Right lobe of liver (tissue), 6 donors: ENCODE measurements at regions not wholly inside any gene's neighbourhood (a gene's known extent, or its start where the extent isn't known, plus 50 kb on each side); places are given as distances from the start of the nearest gene placed in this dataset.

Source experiments
- ATAC-seq, 4 donors: fragments of 200-7000 bp; cut with Tn5 transposase; one replicate each; pipeline ENCODE4 v1.9.1; 2020; ENCODE audit warnings: mild to moderate bottlenecking in 4 of 4, moderate library complexity in 4 of 4
- DNase-seq, 3 donors: peaks; one replicate each; pipeline ENCODE4 v3.0.0-alpha.2; 2020
- H3K27ac ChIP-seq, 3 donors: fragments of 200-600 bp; one replicate each; pipeline ENCODE4 v1.8.0; 2022
- H3K27me3 ChIP-seq, 2 donors: fragments of 200-600 bp; one replicate each; pipeline ENCODE4 v1.8.0; 2022
- H3K36me3 ChIP-seq, 4 donors: fragments of 200-600 bp; sonication (generic) in 1 of 4; one replicate each; pipeline versions ENCODE4 v1.5.1 to v1.8.0; 2017 to 2022; ENCODE audit warnings: control low read depth in 1 of 4
- H3K4me1 ChIP-seq, 4 donors: fragments of 200-600 bp; sonication (generic) in 1 of 4; one replicate each; pipeline versions ENCODE4 v1.5.1 to v1.8.0; 2017 to 2022; ENCODE audit warnings: control low read depth in 1 of 4
- H3K4me3 ChIP-seq, 3 donors: fragments of 200-600 bp; one replicate each; pipeline ENCODE4 v1.8.0; 2022
- H3K9me3 ChIP-seq, 4 donors: fragments of 200-600 bp; sonication (generic) in 1 of 4; one replicate each; pipeline versions ENCODE4 v1.5.1 to v1.8.0; 2017 to 2022; ENCODE audit warnings: control low read depth in 1 of 4
- POLR2A ChIP-seq: fragments of 450-650 bp; IDR thresholded peaks from one replicate; pipeline ENCODE4 v1.6.1; 2017; ENCODE audit warnings: antibody characterized with exemption, mild to moderate bottlenecking
- WGBS: methylation state at CpG from one replicate; pipeline ENCODE4 v1.1.6; 2018; ENCODE audit warnings: low coverage, low lambda C conversion rate; ENCODE audit not compliant: insufficient coverage; ENCODE audit errors: missing lambda C conversion rate; 5-methylcytosine and 5-hydroxymethylcytosine counted together
- intact Hi-C, 2 donors: fragments of 100-400 bp; cut with DNase I; formaldehyde crosslinking; loops; one replicate each; pipeline versions ENCODE4 v1.11.2 to v1.14.1; 2022
- TF ChIP-seq, protein P1 (sequence below), 4 donors: fragments of 200-600 bp in 3 of 4; fragments of 450-650 bp in 1 of 4; IDR thresholded peaks; one replicate each; pipeline versions ENCODE4 v1.5.1 to v1.8.0; 2016 to 2022; ENCODE audit warnings: antibody characterized with exemption in 4 of 4, mild to moderate bottlenecking in 2 of 4
- donor health status: DM: no; HTN: yes; CAD: no.
- donor health status: DM: no; HTN: no; CAD: no.
- donor health status: DM: no; HTN: no; CAD: no.
- donor health status: DM: no; HTN: yes; CAD: no.
- donor health status: DM: no; HTN: yes; CAD: no.

DNA sequence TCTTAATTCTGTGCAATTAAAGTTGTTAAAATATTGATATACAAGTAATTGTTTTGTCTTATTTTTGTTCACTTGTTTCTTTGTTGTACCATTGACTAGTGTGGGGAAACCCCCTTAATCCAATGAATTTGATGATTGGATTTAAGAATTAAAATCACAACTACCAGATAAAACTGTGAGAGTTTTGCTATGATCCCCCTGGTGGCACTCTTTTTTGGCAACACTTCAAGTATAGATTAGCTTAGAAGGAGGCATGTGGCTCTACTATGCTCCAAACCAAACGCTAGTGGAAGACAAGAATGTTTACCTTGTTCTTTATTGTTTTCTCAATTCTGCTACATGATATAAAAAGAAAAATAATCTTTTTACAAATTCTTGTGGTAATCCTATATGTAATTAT, 477.8 kb upstream of the ETAA1 start:
- intact Hi-C loops, result no loop called here
- Histone ChIP-seq H3K27me3 (no peaks in the 10 kb centered on the region), H3K36me3 (no peaks in the 10 kb centered on the region), H3K9me3 (no peaks in the 10 kb centered on the region), H3K4me3 (no peak overlapping the region), H3K27ac (no peak overlapping the region), H3K4me1 (no peaks in the 10 kb centered on the region)
- ATAC-seq, result no peak
- no peak for DNase-seq
- 21% methylated on average over 1 of the region's 1 CpG for WGBS
- TF ChIP-seq, protein P1, sequence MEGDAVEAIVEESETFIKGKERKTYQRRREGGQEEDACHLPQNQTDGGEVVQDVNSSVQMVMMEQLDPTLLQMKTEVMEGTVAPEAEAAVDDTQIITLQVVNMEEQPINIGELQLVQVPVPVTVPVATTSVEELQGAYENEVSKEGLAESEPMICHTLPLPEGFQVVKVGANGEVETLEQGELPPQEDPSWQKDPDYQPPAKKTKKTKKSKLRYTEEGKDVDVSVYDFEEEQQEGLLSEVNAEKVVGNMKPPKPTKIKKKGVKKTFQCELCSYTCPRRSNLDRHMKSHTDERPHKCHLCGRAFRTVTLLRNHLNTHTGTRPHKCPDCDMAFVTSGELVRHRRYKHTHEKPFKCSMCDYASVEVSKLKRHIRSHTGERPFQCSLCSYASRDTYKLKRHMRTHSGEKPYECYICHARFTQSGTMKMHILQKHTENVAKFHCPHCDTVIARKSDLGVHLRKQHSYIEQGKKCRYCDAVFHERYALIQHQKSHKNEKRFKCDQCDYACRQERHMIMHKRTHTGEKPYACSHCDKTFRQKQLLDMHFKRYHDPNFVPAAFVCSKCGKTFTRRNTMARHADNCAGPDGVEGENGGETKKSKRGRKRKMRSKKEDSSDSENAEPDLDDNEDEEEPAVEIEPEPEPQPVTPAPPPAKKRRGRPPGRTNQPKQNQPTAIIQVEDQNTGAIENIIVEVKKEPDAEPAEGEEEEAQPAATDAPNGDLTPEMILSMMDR (IDR thresholded peaks at IDR 0.05), result no peak
- TF ChIP-seq POLR2A, result no peak

DNA sequence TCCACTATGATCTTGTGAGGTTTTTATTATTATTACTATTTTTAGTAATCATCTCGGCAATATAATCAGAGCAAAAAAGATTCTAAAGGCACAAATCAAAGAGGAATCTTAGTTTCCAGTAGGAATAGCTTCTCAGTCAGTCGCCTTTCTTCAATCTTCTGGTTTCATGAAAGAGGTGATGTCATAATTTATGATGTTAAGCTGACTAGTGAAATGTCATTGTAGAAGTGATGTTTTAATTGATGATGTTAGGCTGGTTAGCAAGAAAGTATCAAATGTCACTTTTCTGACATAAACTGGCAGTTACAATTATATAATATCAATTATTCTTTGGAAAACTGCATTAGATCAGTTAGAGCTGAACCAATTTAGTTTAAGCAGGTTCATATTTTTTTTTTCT, 476.7 kb upstream of the ETAA1 start:
- TF ChIP-seq, protein P1 (IDR thresholded peaks at IDR 0.05), result no peak
- TF ChIP-seq POLR2A, result no peak
- Histone ChIP-seq H3K4me1 (no peaks in the 10 kb centered on the region), H3K27me3 (no peaks in the 10 kb centered on the region), H3K9me3 (no peaks in the 10 kb centered on the region), H3K27ac (no peak overlapping the region), H3K4me3 (no peak overlapping the region), H3K36me3 (no peaks in the 10 kb centered on the region)
- WGBS, result 57% methylated on average over 2 of the region's 2 CpGs
- DNase-seq (no peak), ATAC-seq (no peak)
- intact Hi-C loops, result no loop called here

DNA sequence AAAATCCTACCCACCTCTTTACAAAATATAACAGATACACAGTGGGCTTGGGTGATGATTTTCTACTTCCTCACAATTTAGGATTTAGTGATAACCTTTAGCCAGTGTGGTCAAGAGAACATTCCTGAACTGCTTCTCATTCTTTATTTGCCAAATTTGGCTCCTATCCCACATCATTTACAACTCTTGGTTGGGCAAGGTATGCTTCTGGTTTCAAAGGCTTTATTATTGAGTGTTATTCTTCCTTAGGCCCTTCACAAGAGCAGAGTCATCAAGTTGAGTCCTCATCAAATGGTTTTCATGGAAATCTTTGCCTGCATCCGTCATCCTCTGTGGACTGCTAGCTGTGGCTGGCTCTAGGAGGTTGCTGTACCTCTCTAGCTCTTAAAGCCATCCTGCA, 472.0 kb upstream of the ETAA1 start:
- no peak overlapping the region for H3K4me3 ChIP-seq
- no peaks in the 10 kb centered on the region for H3K4me1 ChIP-seq
- ATAC-seq, result no peak
- WGBS, result 86% methylated on average over 1 of the region's 1 CpG
- no peaks in the 10 kb centered on the region for H3K36me3 ChIP-seq
- H3K27me3 ChIP-seq, result no peaks in the 10 kb centered on the region
- TF ChIP-seq POLR2A, result no peak
- intact Hi-C loops, result no loop called here
- H3K27ac ChIP-seq, result no peak overlapping the region
- H3K9me3 ChIP-seq, result no peaks in the 10 kb centered on the region
- no peak for DNase-seq

DNA sequence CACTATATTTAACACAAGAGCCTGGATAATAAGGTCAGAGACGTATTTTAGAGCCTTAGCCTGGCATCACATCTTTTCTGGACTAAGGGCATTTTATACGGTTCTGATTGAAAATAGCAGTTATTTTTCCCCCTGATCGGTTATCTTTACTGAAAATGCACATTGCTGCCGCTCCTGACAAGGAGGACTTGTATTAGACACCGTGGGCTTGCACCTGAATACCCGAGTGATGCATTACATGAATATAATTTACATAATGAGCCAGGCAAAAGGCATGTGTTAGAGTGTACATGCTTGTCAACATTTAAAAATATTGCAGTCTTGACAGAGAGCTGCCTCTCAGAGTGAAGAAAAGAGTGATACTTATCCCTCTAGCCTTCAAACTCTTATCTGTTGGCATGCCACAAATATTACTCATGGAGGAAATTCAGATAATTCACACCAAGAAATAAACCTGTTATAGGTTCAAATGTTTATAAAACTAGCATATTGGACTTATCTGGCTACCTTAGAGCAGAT, 470.5 kb upstream of the ETAA1 start:
- DNase-seq (no peak), ATAC-seq (no peak)
- WGBS, result 73% methylated on average over 6 of the region's 6 CpGs

DNA sequence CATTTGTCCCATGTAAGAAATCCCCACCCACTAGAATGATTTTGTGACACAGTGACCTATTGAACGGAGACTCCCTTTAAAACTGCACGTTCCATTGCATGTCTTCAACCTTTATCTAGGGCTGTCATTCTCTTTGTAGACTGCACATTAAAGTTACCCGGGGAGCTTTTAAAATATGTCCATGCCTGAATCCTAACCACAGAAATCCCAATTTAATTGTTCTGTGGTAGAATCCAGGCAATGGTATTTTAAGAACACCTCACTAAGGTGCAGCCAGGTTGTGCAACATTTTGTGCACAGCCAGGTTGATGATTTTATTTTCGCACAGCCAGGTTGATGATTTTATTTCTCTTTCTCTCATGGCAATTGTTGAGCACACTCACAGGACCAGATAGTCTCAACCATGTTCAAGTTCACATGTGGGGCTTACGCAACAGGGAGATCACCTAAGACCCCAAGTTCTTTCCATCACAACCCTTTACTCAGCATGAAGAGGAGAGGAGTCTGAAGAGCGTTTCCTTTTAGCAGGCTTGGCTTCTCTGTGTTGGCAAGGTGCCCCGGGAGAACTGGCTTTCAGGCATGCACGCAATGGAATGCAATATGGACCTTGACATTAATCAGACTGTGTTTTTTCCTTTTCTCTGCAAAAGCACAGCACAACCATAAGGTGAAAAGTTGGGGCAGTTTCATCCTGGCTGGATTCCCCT, 467.3 kb upstream of the ETAA1 start:
- H3K4me3 ChIP-seq, result no peak overlapping the region
- intact Hi-C loops, result no loop called here

More for the DNA sequence above, 470.5 kb upstream of the ETAA1 start:
- Histone ChIP-seq H3K27ac (no peak overlapping the region), H3K4me1 (no peaks in the 10 kb centered on the region), H3K9me3 (no peaks in the 10 kb centered on the region), H3K27me3 (no peaks in the 10 kb centered on the region), H3K4me3 (no peak overlapping the region), H3K36me3 (no peaks in the 10 kb centered on the region)
- intact Hi-C loops, result no loop called here
- TF ChIP-seq, protein P1 (IDR thresholded peaks at IDR 0.05), result no peak
- no peak for TF ChIP-seq POLR2A

More for the DNA sequence above, 467.3 kb upstream of the ETAA1 start:
- Histone ChIP-seq H3K27ac (no peak overlapping the region), H3K9me3 (no peaks in the 10 kb centered on the region), H3K36me3 (no peaks in the 10 kb centered on the region), H3K4me1 (no peaks in the 10 kb centered on the region), H3K27me3 (no peaks in the 10 kb centered on the region)
- TF ChIP-seq POLR2A, result no peak
- TF ChIP-seq, protein P1 (IDR thresholded peaks at IDR 0.05), result no peak
- 12% methylated on average over 6 of the region's 8 CpGs for WGBS
- ATAC-seq, result peak; percentile 36 to 65 (median 46)
- peak in 2 of 3 donors; percentile 59 to 65 for DNase-seq
